Stimulated activated CD8-positive, alpha-beta memory T cell treated with anti-CD3 and anti-CD28 coated beads, Interleukin-4, amount 100 ng/mL, for 48 hours (primary cell): ENCODE measurements at regions not wholly inside any gene's neighbourhood (a gene's known extent, or its start where the extent isn't known, plus 50 kb on each side); places are given as distances from the start of the nearest gene placed in this dataset.

ENCODE experiments used
- DNase-seq: peaks from one replicate; pipeline ENCODE4 v3.0.0-alpha.2; 2020

- DNase-seq: no peak
These were observed 121.4 kb upstream of the HDAC4 start for GRCh38 chr2:239522002-239522739.

GRCh38 chr2:239521518-239521815 lies 120.6 kb upstream of the HDAC4 start:
- DNase-seq: no peak

DNA sequence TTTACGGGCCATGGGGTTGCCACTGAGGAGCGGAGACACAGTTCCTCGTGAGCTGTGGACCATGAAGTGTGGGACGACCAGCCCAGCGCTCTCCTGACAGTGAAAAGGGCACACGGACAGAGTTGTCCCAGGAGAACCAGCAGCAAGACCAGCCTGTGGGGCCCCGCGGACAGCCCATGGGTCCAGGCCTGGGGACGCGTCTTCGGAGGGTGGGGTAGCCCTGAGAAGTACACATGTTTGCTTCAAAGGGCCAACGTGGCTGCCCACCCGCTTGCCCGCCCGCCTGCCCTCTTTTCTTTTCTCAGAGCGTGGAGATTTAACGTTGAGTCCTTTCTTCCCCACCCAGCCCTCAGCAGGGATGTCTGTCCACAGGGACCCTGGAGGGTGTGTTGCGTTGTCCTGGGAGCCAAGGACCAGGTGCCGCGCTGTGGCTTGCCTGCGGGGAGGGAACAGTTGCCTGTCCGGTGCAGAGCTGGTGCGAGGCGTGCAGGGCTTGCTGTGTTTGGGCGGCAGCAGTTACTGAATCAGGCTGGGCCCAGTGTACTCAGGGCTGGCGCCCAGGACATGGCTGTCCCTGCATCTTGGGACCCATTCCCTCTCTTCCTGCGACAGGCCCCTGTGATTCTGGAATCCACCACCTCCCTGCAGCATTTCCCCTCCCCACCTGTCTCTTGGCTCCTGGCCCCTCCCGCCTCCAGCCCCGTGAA lies 120.1 kb upstream of the HDAC4 start:
- DNase-seq: no peak

GRCh38 chr2:239519921-239520585 lies 119.2 kb upstream of the HDAC4 start:
- no peak for DNase-seq

GRCh38 chr2:239519089-239519920 lies 118.5 kb upstream of the HDAC4 start:
- no peak for DNase-seq

GRCh38 chr2:239518286-239519088 lies 117.7 kb upstream of the HDAC4 start:
- no peak for DNase-seq

GRCh38 chr2:239517686-239518085 lies 116.9 kb upstream of the HDAC4 start:
- no peak for DNase-seq

DNA sequence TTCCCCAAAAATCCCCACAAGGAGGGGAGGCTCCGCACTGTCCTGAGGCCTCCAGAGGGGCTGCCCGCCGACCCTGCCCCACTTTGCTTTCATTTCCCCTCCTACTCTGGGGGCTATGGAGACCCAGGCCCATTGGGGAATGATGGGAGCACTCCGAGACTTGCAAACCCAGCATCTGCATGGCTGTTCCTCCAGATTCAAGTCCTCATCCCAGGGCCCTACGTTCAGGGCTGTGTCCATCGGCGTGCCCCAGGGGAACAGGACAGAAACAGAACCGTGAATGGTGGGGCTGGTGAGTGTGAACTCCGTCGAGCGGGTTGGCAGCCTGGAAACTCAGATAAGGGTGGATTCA lies 116.1 kb upstream of the HDAC4 start:
- no peak for DNase-seq

DNA sequence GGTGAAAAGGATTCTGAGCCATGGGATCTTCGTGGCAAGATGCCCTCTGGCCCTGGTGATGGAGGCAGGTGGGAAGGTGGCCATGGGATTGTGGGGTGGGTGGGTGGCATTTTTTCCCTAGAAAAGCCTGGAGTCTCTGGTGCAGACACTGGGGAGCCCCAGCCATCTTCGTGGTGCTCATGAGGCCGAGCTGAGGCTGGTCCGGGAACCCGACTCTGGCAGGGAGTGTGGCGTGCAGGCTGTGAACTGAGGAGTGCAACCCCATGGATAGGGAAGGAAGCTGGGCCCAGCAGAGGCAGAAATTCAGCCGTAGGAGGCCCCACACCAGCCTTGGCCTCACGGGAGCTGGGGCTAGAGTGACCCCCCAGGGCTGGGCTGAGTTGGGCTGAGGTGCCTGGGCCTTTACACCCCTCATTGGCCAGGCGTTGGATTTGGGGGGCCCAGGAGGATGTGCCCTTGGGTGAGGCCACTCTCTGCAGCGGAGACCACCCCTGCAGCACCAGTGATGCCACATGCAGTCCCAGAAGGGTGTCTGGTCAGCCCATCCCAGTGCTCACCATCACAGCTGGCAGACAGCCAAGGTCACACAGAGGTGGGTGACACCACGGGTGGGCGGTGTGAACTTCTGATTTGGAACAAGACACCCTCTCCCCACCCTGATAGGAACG lies 115.6 kb upstream of the HDAC4 start:
- no peak for DNase-seq

DNA sequence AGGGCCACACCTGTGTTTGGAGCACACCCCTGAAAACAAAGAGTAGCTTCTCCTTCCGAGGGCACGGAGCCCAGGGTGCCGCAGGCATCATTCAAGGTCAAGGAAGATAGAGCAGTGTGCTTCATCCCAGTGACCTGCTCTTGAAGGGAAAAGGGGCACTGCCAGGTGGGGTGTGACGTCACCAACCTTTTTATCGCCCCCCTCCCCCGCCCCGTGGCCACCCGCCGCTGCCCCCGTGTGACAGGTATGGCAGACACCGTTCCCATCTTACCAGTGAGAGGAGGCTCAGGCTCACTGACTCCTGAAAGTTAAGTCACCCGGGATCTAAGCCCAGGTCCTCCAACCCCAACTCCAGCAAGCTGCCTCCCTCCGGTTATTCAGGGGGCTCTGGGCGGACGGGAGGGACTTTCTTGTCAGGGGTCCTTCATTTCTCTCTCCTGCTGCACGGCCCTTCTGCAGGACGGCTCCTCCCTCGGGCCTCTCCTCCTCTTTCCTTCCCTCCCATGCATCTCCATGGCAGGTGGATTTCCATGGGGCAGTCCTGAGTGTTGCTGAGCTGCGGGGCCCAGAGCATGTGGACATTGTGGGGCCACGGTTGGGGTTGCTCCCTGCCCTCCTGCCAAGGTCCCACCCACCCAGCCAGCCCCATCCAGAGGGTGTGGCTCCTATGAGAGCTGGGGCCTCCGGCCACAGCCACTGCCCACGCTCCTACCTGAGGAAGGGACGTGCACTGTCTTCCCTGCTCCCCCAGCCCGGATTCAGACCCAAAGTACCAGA lies 114.1 kb upstream of the HDAC4 start:
- DNase-seq: no peak

DNA sequence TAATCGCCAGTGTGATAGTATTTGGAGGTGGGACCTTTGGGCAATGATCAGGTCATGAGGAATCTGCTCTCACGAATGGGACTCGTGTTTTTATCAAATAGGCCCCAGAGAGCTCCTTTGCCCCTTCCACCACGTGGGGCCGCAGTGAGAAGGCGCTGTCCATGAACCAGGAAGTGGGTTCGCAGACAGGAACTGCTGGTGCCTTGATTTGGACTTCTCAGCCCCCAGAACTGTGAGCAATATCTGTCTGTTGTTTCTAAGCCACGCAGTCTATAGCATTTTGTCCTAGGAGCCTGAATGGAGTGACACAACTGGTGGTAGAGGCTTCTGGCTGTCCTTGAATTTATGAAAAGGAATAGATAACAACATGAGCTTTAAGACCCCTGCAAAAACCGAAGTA lies 111.2 kb upstream of the HDAC4 start:
- no peak for DNase-seq

DNA sequence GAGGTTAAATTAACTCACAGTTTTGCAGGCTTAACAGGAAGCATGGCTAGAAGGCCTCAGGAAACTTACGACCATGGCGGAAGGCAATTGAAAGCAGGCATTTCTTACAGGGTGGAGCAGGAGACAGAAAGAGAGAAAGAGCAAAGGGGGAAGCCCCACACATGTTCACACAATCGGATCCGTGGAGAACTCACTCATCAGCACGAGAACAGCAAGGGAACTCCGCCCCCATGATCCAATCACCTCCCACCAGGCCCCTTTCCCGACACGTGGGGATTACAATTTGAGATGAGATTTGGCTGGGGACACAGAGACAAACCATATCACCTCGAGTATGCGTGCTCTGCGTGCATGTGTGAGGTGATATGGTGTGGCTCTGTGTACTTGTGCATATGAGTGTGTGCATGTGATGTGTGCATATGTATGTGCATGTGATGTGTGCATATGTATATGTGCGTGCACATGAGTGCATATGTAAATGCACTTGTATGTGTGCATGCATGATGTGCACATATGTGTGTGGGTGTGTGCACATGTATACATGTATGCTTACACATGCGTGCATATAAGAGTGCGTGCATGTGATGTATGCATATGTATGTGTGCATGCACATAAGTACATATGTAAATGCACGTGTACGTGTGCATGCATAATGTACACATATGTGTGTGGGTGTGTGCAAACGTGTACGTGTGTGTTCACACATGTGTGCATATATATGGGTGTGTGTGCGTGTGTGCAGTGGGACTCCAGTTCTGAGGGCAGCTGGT lies 108.7 kb upstream of the HDAC4 start:
- DNase-seq: no peak

- DNase-seq: no peak
These were observed 107.4 kb upstream of the HDAC4 start for GRCh38 chr2:239508261-239508660.

DNA sequence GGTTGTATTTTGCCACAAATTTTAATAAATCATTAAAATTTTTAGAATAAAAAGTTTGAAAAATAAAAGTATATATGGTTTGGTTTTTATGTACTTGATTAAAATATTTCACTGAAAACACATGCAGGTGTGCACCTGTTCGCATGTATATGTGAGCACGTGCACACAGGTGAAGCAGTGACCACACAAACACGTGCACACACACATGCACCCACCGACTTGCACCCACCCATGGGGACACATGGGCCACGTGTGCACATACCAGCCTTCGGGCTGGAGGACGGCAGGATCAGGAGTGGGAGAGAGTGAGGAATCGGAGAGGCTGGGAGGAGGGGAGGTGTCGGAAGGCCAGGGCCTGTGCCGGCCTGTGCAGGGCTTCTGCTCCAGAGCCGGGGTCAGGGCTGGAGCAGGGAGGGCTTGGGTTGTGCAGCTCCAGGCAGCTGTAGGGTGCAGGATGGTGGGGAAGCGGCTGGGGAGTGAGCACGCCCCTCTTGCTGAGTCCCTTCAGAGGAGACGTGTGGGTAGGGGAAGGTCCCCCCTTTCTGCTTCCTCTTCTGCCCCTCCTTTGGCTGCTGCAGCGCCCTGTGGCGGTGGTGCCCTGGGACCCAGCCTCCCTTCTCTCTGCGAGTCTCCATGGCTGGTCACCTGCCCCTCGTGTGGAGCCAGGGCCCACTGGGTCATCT lies 106.9 kb upstream of the HDAC4 start:
- DNase-seq: no peak

GRCh38 chr2:239506961-239507360 lies 106.1 kb upstream of the HDAC4 start:
- no peak for DNase-seq

GRCh38 chr2:239506101-239506857 lies 105.5 kb upstream of the HDAC4 start:
- DNase-seq: no peak

- no peak for DNase-seq
These were observed 103.9 kb upstream of the HDAC4 start for GRCh38 chr2:239504643-239505235.

- DNase-seq: no peak
These were observed 101.8 kb upstream of the HDAC4 start for GRCh38 chr2:239502430-239503186.
